GM10266 (cell line): ENCODE measurements at regions not wholly inside any gene's neighbourhood (a gene's known extent, or its start where the extent isn't known, plus 50 kb on each side); places are given as distances from the start of the nearest gene placed in this dataset.

ENCODE experiments used
- DNase-seq: peaks from one replicate; pipeline ENCODE4 v3.0.0; 2012; ENCODE audit errors: extremely low spot score
- TF ChIP-seq, protein P1 (sequence below): IDR thresholded peaks from 2 replicates; pipeline ENCODE4 v1.5.1; 2012; ENCODE audit warnings: mild to moderate bottlenecking, low read depth; ENCODE audit not compliant: control insufficient read depth, insufficient read depth; ENCODE audit errors: missing control alignments

DNA sequence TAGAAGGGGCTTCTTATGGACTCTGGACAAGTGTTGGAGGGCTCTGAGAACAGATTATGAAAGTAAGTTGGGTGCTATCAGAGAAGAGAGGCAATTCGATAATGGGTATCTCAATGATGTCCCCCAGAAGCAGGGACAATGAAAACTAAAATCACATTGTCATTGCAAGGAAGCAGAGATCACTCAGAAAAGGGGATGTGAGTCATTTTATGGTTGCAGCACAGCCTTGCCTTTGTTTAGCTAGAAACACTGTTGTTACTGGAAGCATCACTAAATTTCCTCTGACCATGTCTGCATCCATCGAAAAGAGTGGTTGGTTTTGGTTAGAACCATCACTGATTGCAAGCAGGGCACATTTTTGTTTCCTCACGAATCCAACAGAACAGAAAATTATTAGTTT is 246.8 kb upstream of the NWD2 start:
- no peak for DNase-seq
- TF ChIP-seq, protein P1, sequence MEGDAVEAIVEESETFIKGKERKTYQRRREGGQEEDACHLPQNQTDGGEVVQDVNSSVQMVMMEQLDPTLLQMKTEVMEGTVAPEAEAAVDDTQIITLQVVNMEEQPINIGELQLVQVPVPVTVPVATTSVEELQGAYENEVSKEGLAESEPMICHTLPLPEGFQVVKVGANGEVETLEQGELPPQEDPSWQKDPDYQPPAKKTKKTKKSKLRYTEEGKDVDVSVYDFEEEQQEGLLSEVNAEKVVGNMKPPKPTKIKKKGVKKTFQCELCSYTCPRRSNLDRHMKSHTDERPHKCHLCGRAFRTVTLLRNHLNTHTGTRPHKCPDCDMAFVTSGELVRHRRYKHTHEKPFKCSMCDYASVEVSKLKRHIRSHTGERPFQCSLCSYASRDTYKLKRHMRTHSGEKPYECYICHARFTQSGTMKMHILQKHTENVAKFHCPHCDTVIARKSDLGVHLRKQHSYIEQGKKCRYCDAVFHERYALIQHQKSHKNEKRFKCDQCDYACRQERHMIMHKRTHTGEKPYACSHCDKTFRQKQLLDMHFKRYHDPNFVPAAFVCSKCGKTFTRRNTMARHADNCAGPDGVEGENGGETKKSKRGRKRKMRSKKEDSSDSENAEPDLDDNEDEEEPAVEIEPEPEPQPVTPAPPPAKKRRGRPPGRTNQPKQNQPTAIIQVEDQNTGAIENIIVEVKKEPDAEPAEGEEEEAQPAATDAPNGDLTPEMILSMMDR, result no peak

DNA sequence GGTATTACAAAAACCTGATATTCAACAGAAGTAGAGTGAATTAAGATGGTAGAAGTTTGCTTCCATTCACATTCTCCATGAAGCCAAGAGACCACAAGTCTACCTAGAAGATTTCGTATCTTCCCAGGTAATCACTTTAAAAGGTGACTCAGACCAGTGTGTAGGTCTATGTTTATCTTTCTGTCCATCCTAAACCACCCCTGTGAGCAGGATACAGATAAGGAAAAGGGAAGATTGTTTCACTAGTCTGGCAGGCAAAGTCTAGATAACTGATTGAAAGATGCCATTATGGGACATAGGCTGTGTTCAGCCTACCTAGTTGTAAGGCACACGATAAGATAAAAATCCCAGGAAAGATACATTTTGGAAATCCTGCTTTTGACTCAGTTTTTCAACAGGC is 244.3 kb upstream of the NWD2 start:
- TF ChIP-seq, protein P1, result no peak
- DNase-seq, result no peak

DNA sequence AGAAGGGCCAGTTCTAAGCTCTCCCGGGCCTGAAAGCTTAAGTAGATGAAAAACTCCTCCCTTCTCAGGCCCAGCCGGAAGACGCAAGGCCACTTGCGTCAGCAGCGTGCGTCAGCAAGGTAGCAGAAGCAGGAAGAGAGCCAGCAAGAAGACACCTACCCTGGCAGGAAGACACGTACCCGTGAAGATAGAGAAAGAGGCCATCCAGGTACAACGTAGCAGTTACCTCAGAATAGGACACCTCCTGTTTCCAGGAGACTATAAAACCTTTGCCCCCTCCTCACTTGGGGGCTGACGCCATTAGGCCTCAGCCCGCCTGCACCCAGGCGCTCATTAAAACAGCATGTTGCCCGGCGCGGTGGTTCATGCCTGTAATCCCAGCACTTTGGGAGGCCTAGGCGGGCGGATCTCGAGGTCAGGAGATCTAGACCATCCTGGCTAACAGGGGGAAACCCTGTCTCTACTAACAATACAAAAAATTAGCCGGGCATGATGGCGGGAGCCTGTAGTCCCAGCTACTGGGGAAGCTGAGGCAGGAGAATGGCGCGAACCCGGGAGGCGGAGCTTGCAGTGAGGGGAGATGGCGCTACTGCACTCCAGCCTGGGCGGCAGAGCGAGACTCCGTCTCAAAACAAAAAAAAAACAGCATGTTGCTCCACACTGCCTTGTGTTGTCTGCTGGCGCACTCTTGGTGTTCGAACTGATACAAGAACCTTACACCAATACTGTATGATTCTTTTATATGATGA is 242.7 kb upstream of the NWD2 start:
- TF ChIP-seq, protein P1, result no peak
- DNase-seq, result no peak

DNA sequence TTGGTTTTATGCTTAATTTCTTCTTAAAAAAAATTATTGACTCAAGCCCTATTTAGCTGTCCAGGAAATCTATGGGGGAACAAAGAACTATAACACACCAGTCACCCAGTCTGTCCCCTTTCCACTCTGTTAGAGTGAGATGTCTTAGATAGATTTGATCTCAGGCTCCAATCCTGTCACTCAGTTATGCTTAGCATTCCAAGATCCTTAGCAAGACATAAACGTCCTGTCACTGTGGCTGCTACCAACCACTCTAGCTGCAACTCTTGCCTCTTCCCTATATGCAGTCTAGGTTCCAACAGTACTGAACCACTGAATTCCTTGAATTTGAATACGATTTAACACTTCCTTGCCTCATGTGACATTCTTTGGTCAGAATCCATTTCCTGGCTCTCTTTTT is 241.9 kb upstream of the NWD2 start:
- no peak for DNase-seq
- TF ChIP-seq, protein P1, result no peak

DNA sequence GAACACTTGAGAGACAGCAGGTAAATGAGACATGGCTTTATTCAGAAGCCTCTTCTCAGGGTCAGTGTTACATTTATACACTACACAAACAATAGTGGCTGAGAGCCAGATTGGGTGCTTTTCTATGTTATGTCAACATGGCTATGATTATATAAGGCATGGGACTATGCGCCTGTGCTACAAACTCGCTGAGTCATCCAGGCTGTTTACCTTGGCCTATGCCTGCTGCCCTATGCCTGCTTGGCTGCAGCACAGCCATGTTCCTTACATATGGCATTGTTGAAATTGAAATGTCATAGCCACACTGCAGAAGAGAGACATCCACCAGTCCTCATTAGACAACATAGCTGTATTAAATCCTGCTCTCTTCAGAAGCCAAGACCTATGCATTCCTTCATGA is 236.3 kb upstream of the NWD2 start:
- no peak for DNase-seq
- TF ChIP-seq, protein P1, result no peak

DNA sequence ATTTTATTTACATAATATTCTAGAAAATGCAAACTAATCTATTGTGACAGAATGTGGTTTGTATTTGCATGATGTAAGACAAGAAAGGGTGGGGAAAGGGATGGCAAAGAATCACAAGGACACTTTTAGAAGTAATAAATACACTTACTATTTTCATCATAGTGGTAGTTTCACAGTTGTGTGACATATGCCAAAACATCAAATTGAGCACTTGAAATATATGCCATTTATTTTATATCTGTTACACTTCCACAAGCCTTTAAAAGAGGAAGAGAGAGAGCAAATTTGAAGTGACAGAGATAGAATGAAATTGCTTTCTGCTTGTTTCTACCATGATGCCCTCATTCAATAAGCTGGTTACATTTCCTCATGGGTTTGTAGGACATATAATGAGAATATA is 230.0 kb upstream of the NWD2 start:
- TF ChIP-seq, protein P1, result no peak
- DNase-seq, result no peak

DNA sequence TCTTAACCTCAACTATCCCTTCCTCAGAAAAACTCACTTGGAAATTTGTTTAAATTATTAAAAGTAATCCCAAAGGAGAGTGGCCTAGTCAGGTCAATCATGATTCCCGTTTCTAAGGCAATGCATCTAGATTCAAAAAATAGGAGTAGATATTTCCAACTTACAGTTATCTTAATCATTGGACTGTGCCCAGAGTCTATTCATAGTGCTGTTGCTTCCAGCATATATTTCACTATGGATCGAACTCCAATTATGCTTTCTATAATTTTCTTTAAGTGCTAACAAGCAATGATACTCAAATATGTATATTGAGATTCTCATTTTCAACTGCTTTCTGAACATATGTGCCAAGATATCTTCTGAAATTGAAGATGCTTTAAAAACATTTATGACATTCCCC is 229.2 kb upstream of the NWD2 start:
- TF ChIP-seq, protein P1, result no peak
- DNase-seq, result no peak
